Testis (tissue), 2 donors: ENCODE measurements at regions not wholly inside any gene's neighbourhood (a gene's known extent, or its start where the extent isn't known, plus 50 kb on each side); places are given as distances from the start of the nearest gene placed in this dataset.

Experiments
- DNase-seq: peaks from one replicate; pipeline ENCODE4 v3.0.0-alpha.2; 2019
- H3K27ac ChIP-seq, 2 donors: fragments of 200-600 bp; sonication (generic); one replicate each; pipeline ENCODE4 v1.5.1; 2019
- H3K27me3 ChIP-seq: fragments of 200-600 bp; sonication (generic); one replicate; pipeline ENCODE4 v1.5.1; 2019
- H3K36me3 ChIP-seq: fragments of 200-600 bp; sonication (generic); one replicate; pipeline ENCODE4 v1.5.1; 2017; ENCODE audit warnings: low read depth; ENCODE audit errors: missing control alignments
- H3K4me1 ChIP-seq: fragments of 200-600 bp; sonication (generic); one replicate; pipeline ENCODE4 v1.5.1; 2019
- H3K4me3 ChIP-seq, 2 donors: fragments of 200-600 bp; sonication (generic); one replicate each; pipeline ENCODE4 v1.5.1; 2017 to 2019
- H3K9me3 ChIP-seq: fragments of 200-600 bp; sonication (generic); one replicate; pipeline ENCODE4 v1.5.1; 2017
- POLR2A ChIP-seq: fragments of 450-650 bp; IDR thresholded peaks from one replicate; pipeline ENCODE4 v1.6.1; 2017; ENCODE audit warnings: antibody characterized with exemption, mild to moderate bottlenecking, moderate library complexity
- WGBS, 2 donors: methylation state at CpG; one replicate each; pipeline ENCODE4 v1.1.5; 2018; 5-methylcytosine and 5-hydroxymethylcytosine counted together
- intact Hi-C: fragments of 100-400 bp; cut with DNase I; formaldehyde crosslinking; loops from one replicate; pipeline ENCODE4 v1.15.1; 2023; ENCODE audit warnings: low total_unique reads
- TF ChIP-seq, protein P1 (sequence below), 3 experiments: fragments of 450-650 bp in 2 of 3; fragments of 200-600 bp in 1 of 3; sonication (generic) in 1 of 3; IDR thresholded peaks; one replicate each; pipeline ENCODE4 v1.5.1; 2016 to 2019; ENCODE audit warnings: antibody characterized with exemption in 3 of 3, mild to moderate bottlenecking in 2 of 3, moderate library complexity in 1 of 3

DNA sequence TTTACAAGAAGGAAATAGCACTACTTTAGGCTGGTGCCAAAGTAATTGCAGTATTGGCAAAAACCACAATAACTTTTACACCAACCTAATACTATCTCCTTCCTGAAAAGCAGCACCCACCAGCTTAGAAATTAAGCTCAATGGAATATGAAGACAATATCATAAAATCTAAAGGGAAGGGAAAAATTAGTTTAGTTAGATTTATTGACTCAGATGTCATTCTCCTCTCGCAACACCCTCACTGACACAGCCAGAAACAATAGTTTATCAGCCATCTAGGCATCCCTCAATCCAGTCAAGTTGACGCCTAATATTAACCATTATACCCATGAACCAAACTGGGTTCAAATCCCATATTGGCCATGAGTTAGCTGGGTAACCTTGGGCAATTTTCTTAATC, 820.4 kb upstream of the EPHA5 start:
- H3K36me3 ChIP-seq, result no peaks in the 10 kb centered on the region
- H3K27ac ChIP-seq, result no peak overlapping the region
- no peak for TF ChIP-seq POLR2A
- TF ChIP-seq, protein P1, sequence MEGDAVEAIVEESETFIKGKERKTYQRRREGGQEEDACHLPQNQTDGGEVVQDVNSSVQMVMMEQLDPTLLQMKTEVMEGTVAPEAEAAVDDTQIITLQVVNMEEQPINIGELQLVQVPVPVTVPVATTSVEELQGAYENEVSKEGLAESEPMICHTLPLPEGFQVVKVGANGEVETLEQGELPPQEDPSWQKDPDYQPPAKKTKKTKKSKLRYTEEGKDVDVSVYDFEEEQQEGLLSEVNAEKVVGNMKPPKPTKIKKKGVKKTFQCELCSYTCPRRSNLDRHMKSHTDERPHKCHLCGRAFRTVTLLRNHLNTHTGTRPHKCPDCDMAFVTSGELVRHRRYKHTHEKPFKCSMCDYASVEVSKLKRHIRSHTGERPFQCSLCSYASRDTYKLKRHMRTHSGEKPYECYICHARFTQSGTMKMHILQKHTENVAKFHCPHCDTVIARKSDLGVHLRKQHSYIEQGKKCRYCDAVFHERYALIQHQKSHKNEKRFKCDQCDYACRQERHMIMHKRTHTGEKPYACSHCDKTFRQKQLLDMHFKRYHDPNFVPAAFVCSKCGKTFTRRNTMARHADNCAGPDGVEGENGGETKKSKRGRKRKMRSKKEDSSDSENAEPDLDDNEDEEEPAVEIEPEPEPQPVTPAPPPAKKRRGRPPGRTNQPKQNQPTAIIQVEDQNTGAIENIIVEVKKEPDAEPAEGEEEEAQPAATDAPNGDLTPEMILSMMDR (IDR thresholded peaks at IDR 0.05), result no peak
- no peaks in the 10 kb centered on the region for H3K4me1 ChIP-seq
- DNase-seq, result no peak
- no peaks in the 10 kb centered on the region for H3K27me3 ChIP-seq
- intact Hi-C loops, result no loop called here
- H3K4me3 ChIP-seq, result no peak overlapping the region
- WGBS, 2 donors, result 86 to 96% methylated on average over 2 of the region's 2 CpGs
- no peaks in the 10 kb centered on the region for H3K9me3 ChIP-seq

DNA sequence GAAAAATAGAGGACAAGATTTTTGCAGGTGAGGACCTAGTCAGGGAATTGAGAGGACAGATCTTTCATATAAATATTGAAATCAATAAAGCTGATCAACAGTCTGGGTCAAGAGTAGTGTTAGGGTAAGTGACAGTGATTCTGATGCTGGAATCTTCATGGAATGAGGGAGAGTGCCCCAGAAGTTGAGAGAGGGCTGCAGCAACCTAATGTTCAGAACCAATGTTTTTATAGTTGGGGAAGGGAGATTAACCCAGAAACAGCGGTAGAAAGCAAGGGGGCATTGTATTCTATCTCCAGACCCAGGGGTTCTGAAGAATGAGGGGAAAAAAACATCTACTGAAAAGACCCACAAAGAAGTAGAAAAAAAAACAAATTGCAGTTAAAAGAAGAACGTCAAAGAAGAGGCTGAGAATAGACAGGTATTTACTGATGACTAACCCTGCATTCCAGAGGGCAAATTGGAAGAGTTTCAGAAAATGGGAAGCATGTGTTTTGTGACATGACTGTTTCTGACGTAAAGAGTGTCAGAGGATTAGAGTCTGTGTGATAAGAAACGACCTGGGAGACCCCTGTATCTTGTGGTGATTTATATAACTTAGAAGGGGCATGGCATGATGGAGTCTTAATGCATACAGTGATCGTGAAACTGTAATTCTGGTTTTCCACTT, 819.6 kb upstream of the EPHA5 start:
- Histone ChIP-seq H3K27ac (no peak overlapping the region), H3K9me3 (no peaks in the 10 kb centered on the region), H3K27me3 (no peaks in the 10 kb centered on the region), H3K36me3 (no peaks in the 10 kb centered on the region), H3K4me3 (no peak overlapping the region), H3K4me1 (no peaks in the 10 kb centered on the region)
- WGBS, 2 donors, result 46 to 53% methylated on average over 5 of the region's 5 CpGs
- no peak for TF ChIP-seq POLR2A
- TF ChIP-seq, protein P1 (IDR thresholded peaks at IDR 0.05), result no peak
- intact Hi-C loops, result no loop called here
- no peak for DNase-seq

DNA sequence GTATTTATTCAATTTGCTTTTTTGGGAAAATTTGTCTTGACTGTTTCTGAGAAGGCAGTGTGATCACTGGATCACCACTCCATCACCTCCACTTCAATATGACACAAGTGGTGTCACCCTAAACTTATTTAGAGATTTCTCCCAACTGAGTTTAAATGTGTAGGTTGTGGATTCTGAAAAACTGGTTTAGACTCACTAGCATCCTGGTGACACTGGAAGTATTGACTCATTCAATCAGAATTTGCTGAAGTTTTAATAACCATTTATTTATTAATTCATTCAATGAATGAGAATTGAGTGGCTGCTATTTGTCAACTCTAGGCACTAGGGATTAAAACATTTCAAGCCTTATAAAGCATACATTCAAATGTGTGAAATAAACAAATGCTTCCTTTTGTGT, 819.1 kb upstream of the EPHA5 start:
- TF ChIP-seq POLR2A, result no peak
- TF ChIP-seq, protein P1 (IDR thresholded peaks at IDR 0.05), result no peak
- no peaks in the 10 kb centered on the region for H3K9me3 ChIP-seq
- intact Hi-C loops, result no loop called here
- no peaks in the 10 kb centered on the region for H3K27me3 ChIP-seq
- no peaks in the 10 kb centered on the region for H3K4me1 ChIP-seq
- DNase-seq, result no peak
- H3K36me3 ChIP-seq, result no peaks in the 10 kb centered on the region
- H3K4me3 ChIP-seq, result no peak overlapping the region
- no peak overlapping the region for H3K27ac ChIP-seq

DNA sequence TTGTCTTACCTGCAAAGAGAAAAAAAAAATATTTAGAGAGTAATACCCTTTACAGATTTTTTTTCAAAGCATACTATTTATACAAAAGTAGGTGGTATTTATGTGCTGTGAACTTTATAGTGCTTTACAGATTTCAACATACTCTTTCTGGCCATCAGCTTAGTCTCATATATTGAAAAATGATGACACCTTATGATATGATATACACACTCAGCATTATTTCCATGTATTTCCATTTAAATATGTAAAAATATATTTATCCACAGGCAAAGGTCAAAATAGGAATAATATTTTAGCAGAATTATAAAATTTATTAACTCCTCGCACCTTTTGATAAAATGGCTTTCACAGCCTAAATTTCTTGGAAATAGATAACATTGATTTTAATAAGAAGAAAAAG, 815.8 kb upstream of the EPHA5 start:
- no peaks in the 10 kb centered on the region for H3K36me3 ChIP-seq
- H3K27ac ChIP-seq, result no peak overlapping the region
- no peaks in the 10 kb centered on the region for H3K4me1 ChIP-seq
- H3K27me3 ChIP-seq, result no peaks in the 10 kb centered on the region
- 92 to 97% methylated on average over 1 of the region's 1 CpG for WGBS, 2 donors
- TF ChIP-seq, protein P1 (IDR thresholded peaks at IDR 0.05), result no peak
- TF ChIP-seq POLR2A, result no peak
- no peak for DNase-seq
- intact Hi-C loops, result no loop called here
- no peak overlapping the region for H3K4me3 ChIP-seq
- no peaks in the 10 kb centered on the region for H3K9me3 ChIP-seq

DNA sequence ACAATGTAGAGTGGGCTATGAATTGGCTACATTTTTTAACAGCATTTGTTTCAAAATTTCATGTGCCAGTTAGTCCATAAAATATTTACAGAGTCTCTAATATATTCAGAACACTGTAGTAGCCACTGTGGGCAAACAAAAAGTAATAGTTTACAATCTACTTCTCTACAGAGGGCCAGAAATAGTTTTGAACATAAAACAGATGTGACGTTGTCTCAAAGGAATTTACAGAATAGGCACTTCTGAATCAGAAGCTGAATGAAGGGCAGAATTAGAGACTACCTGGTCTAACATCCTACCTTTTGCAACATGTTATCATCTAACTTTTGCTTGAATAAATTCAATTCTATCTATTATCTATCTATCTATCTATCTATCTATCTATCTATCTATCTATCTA, 811.9 kb upstream of the EPHA5 start:
- H3K9me3 ChIP-seq, result no peaks in the 10 kb centered on the region
- no peaks in the 10 kb centered on the region for H3K36me3 ChIP-seq
- DNase-seq, result no peak
- no peak overlapping the region for H3K27ac ChIP-seq
- 74 to 78% methylated on average over 1 of the region's 1 CpG for WGBS, 2 donors
- TF ChIP-seq, protein P1 (IDR thresholded peaks at IDR 0.05), result no peak
- TF ChIP-seq POLR2A, result no peak
- intact Hi-C loops, result no loop called here
- H3K4me1 ChIP-seq, result no peaks in the 10 kb centered on the region
- H3K4me3 ChIP-seq, result no peak overlapping the region
- H3K27me3 ChIP-seq, result no peaks in the 10 kb centered on the region
